Myocyte (in vitro differentiated cells): ENCODE measurements at regions not wholly inside any gene's neighbourhood (a gene's known extent, or its start where the extent isn't known, plus 50 kb on each side); places are given as distances from the start of the nearest gene placed in this dataset.

Source experiments
- DNase-seq: peaks from one replicate; pipeline ENCODE4 v3.0.0-alpha.2; 2012; ENCODE audit warnings: low read depth

- DNase-seq: no peak
These were observed 290.3 kb downstream of the CHRM3 start for GRCh38 chr1:239676522-239677273.

GRCh38 chr1:239677362-239677761, 291.0 kb downstream of the CHRM3 start:
- DNase-seq: no peak

- DNase-seq: no peak
These were observed 291.8 kb downstream of the CHRM3 start for GRCh38 chr1:239678181-239678580.

GRCh38 chr1:239682046-239682445, 295.7 kb downstream of the CHRM3 start:
- DNase-seq: no peak

- no peak for DNase-seq
These were observed 296.6 kb downstream of the CHRM3 start for GRCh38 chr1:239682960-239683359.

- DNase-seq: no peak
These were observed 300.0 kb downstream of the CHRM3 start for GRCh38 chr1:239686386-239686785.

- DNase-seq: no peak
These were observed 309.9 kb downstream of the CHRM3 start for GRCh38 chr1:239696317-239696716.

- DNase-seq: no peak
These were observed 314.3 kb downstream of the CHRM3 start for GRCh38 chr1:239700667-239701066.

- DNase-seq: no peak
These were observed 316.7 kb downstream of the CHRM3 start for GRCh38 chr1:239703075-239703474.

- DNase-seq: no peak
These were observed 320.0 kb downstream of the CHRM3 start for GRCh38 chr1:239706245-239706892.

GRCh38 chr1:239707615-239708014, 321.2 kb downstream of the CHRM3 start:
- DNase-seq: no peak

GRCh38 chr1:239708622-239709021, 322.3 kb downstream of the CHRM3 start:
- no peak for DNase-seq

GRCh38 chr1:239711768-239712167, 325.4 kb downstream of the CHRM3 start:
- DNase-seq: no peak

GRCh38 chr1:239717097-239717917, 330.9 kb downstream of the CHRM3 start:
- no peak for DNase-seq

- DNase-seq: no peak
These were observed 331.5 kb downstream of the CHRM3 start for GRCh38 chr1:239717918-239718184.

- DNase-seq: no peak
These were observed 332.2 kb downstream of the CHRM3 start for GRCh38 chr1:239718571-239718970.

GRCh38 chr1:239718997-239719628, 332.7 kb downstream of the CHRM3 start:
- no peak for DNase-seq

- DNase-seq: no peak
These were observed 333.4 kb downstream of the CHRM3 start for GRCh38 chr1:239719642-239720258.

GRCh38 chr1:239722035-239722434, 335.7 kb downstream of the CHRM3 start:
- no peak for DNase-seq

GRCh38 chr1:239723776-239724367, 337.5 kb downstream of the CHRM3 start:
- DNase-seq: no peak

GRCh38 chr1:239725371-239725770, 339.0 kb downstream of the CHRM3 start:
- DNase-seq: no peak
